CD1c-positive myeloid dendritic cell (primary cell): ENCODE measurements at regions not wholly inside any gene's neighbourhood (a gene's known extent, or its start where the extent isn't known, plus 50 kb on each side); places are given as distances from the start of the nearest gene placed in this dataset.

ENCODE experiments used
- DNase-seq: peaks from one replicate; pipeline ENCODE4 v3.0.0-alpha.2; 2016; ENCODE audit errors: extremely low spot score

DNA sequence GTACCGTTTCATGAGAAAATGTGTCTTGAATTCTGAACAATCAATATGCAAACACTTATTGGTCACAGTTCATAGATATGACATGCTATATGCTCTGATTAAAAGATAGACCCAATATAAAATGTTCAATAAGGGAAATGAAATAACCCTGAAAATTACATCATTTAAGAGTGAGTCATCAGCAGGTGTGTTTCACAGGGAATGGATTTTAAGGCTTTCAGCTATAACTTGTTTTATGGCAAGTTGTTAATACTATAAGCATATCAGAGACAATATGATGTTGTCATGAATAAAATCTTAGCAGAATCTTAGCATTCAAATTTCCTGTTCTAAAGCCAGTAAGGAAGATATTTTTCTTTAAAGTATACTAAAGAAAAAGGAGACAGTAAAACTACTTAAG lies 483.4 kb upstream of the PCDH9 start:
- DNase-seq: no peak

DNA sequence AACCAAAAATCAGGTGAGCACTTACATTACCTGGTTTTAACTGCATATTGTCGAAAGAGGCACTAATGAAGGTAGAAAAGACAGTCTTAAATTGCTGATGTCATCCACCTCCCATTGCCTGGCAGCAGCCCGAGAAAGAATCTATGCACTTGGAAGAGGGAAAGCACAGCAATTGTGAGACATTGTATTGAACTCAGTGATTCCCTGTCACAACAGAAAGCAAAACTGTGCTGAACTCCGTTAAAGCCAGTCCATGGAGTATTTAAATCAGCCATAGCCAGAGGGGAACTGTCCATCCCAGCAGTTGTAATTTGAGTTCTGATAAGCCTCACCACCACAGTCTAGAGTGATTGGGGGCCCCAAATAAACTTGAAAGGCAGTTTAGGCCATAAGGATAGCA lies 466.6 kb upstream of the PCDH9 start:
- no peak for DNase-seq

DNA sequence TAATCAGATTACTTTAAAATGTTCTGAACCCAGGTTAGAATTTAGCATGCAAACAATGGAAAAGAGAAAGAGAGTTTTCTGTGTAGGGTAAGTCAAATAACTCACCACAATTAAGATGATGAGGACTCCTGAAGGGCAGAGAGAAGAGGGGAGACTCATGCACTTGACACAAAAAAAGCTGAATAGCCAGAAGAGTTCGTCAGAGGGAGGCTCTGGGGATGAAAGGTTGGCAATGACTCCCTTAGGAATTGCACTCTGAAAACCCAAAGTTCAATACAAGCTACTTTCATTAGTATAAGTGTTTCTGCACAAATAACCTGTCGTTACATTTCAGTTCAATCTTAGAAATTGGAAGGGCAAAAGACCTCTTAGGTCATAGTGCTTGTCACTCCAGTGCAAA lies 434.4 kb upstream of the PCDH9 start:
- no peak for DNase-seq

- no peak for DNase-seq
These were observed 432.9 kb upstream of the PCDH9 start for GRCh38 chr13:67662997-67663396.

- DNase-seq: no peak
These were observed 422.8 kb upstream of the PCDH9 start for GRCh38 chr13:67652887-67653286.

DNA sequence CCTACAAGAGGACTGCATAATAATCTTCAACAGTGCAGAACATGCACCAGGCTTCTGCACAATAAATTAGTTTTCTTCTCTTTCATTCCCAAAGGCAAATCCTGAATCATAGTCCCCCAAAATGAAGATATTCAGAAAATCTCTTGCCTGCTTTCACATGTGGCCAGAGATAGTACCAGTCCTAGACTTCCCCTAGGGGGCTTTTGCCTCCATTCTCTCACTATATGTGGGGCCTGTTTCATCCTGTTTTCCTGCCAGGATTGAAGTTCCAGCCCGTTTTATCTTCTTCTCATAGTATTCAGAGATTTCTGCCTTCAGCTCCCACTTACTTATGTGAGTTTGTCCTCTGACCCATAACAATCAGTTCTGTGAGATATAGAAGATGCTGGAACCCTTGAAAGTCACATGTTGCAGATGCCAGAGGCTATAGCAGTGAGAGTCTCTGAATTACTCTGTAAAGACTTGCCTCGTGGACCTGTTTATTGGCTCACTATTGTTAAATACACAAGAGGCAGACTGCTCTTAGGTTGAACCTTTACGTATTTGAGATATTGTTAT lies 421.9 kb upstream of the PCDH9 start:
- DNase-seq: no peak

GRCh38 chr13:67650471-67650870 lies 420.3 kb upstream of the PCDH9 start:
- no peak for DNase-seq

- DNase-seq: no peak
These were observed 415.8 kb upstream of the PCDH9 start for GRCh38 chr13:67645874-67646467.

DNA sequence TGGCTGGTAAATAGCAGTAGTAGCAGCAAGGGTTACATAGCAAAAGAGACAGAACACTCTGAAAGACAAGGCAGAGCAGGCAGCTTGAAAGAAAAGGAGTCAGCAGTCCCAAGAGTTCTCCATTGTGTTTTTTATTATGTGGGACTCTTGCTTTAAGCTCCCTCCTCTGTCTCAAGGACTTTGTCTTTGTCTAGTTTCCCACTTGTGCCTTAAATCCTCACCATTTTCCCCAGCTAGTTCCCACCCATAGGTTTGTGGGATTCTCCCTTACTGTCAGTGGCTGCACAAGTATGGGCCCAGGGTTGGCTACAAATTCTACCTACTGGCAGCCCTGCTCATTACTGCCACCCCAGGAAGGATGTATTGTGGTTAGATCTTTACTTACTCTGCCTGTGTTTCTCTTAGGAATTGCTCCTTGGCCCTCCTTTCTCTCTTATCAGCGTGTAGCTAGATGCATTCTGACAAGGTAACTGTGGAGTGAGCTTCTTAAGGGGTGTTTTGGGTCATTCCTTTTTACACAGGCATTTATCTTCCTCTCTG lies 413.4 kb upstream of the PCDH9 start:
- DNase-seq: no peak

DNA sequence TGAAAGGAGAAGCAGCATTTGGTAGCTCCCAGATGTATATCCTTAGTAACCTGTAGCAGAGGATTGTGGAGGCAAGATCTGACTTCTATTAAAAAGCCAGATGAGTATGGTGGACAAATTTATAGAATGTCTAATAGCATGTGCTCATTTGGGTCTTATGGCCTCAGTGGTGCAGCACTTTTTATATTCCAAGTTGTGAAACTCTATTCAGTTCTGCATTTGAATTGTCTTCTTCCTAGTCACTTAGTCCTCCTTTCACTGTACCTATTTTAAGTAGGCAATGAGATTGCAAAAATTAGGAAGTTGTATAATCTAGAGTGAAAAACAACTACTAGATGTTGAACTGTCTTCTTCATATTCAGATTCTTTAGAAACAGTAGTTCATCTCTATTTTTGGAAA lies 412.5 kb upstream of the PCDH9 start:
- peak; percentile 31 for DNase-seq

DNA sequence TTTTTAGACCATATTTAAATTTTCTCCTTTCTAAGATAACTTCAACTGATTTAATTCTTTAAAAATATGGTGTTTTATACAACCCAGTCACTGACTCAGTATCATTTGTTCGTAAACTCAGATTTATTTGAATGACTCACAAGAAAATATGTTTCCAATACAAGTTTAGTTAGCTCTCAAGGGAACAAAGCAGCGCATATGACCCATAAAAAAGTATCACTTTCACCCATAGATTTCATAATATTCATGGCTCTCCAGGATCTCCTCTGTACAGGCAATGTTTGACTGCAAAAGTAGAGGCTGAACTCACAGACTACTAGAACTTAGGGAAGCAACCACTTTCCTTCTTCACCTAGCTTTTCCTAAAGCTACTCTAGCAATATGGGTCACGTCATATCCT lies 405.6 kb upstream of the PCDH9 start:
- no peak for DNase-seq

- DNase-seq: no peak
These were observed 402.5 kb upstream of the PCDH9 start for GRCh38 chr13:67632590-67632989.

DNA sequence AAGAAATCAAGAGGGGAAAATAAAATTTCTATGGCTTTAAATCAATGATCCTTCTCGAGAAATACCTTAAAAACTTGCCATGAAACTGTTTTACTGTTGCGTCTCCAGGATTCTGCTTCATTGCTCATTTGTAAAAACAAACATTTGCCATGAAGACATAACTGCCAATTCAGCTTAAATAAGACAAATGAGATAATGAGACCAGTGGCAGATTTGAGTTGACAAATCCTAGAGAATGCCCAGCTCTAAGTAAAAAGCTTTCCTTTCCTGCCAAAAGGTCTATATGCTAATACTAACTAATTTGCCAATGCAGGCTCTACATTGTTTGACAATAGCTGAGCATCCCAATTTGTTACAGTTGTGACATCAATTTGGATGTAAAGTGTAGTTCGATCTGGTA lies 400.5 kb upstream of the PCDH9 start:
- no peak for DNase-seq

GRCh38 chr13:67623630-67624029 lies 393.5 kb upstream of the PCDH9 start:
- no peak for DNase-seq

DNA sequence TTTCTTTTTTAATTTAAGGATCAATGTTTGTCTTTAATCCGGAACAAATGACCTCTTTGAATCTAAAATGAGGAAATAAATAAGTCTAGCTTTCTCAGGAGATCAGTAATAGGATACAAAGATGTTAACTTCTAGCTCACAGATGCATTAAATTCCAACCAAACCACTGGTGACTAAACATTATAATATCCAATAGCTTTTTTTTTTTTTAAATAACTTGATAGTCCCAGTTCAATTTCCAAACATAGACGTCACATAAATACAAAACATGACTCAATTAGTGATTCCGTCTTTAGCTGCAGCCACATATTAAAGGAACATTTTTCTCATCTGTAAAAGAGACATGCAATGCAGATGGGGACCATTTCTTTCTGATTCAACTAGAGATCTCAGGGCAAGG lies 390.5 kb upstream of the PCDH9 start:
- DNase-seq: no peak

DNA sequence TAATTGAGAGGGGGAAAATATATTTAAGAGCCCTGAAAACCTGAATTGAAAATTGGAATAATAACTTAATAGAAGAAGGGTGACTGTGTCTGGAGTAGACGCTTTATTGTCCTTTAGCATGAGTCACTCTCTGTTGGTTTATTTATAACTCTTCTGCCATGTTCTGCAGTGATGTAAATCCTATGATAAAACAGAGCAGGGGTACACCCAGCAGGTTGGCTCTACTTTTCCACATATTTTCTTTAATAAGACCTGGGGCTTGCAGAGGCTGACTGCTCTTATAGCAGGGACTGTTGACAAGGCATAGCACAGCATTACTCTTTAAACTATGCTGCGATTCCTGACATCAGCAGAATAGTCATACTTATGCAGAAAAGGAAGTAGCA lies 389.9 kb upstream of the PCDH9 start:
- no peak for DNase-seq

DNA sequence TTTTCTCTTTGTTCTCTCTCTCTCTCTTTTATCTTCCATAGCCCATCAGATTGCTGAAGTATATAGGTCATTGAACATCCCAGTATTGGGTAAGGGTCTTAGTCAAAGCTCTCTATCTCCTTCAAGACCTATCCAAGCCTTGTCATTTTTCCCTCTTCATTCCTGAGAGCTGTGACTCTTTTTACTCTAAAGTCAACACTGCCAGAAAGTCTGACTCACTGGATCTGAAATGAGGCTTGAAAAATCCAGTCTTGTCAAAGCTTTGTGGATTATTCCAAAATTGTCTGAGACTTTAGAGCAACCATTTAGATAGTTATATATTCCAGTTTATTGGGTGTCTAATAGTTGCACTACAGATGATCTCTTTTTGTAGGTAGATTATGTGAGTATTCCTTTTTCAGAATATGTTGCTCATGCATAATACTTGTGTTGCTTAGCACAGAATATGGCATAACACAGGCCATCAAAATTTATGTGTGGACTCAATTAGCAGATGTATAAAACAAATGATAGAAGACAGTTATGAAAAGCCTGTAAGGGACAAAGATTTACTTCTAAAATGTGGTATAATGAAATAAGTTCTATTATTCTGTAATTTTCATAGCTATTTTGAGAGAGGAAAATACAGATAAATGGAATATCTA lies 389.3 kb upstream of the PCDH9 start:
- DNase-seq: no peak

GRCh38 chr13:67614579-67614978 lies 384.4 kb upstream of the PCDH9 start:
- DNase-seq: no peak

DNA sequence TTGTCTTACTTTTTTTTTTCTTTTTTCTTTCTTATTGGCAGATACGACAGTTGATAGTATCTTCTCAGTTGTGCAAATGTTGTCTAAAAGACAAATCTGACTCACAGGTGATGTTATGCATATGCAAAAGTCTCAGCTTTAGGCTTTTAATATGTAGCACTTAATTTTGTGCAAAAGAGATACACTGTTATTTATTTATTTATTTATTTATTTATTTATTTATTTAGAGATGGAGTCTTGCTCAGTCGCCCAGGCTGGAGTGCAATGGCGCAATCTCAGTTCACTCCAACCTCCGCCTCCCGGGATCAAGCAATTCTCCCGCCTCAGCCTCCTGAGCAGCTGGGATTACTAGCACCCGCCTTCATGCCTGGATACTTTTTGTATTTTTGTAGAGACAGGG lies 383.9 kb upstream of the PCDH9 start:
- DNase-seq: no peak

DNA sequence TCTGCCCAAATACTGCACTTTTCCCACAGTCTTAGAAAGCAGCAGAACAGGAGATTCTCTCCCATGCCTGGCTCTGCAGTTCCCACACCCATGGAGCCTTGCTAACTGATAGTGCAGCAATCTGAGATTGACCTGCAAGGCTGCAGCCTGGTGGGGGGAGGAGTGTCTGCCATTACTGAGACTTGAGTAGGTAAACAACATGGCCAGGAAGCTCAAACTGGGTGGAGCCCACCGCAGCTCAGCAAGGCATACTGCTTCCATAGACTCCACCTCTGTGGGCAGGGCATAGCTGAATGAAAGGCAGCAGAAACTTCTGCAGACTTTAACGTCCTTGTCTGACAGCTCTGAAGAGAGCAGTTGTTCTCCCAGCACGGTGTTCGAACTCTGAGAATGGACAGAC lies 358.5 kb upstream of the PCDH9 start:
- DNase-seq: no peak

DNA sequence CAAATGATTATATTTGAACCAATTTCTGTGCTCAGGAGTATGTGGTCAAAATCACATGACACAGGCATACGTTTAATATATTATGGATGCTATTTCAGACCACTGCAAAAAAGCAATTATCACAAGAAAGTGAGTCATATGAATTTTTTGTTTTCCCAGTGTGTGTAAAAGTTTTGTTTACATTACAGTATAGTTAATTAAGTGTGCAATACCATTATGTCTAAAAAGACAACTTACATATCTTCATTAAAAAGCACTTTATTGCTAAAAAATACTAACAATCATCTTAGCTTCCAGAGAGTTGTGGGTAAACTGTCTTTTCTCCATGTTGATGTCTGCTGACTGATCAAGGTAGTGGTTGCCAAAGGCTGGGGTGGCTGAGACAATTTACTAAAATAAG lies 347.2 kb upstream of the PCDH9 start:
- no peak for DNase-seq

GRCh38 chr13:67574320-67575233 lies 344.4 kb upstream of the PCDH9 start:
- DNase-seq: no peak
